Kidney (tissue), 13 donors: ENCODE measurements at regions not wholly inside any gene's neighbourhood (a gene's known extent, or its start where the extent isn't known, plus 50 kb on each side); places are given as distances from the start of the nearest gene placed in this dataset.

ENCODE experiments used
- DNase-seq, 5 donors: peaks; one replicate each; pipeline ENCODE4 v3.0.0-alpha.2; 2013 to 2020
- FAIRE-seq: peaks from 2 replicates; lab custom pipeline; 2012; peaks lifted over from hg19 to GRCh38; lab: Jason Lieb, UNC
- H3K27ac ChIP-seq, 2 donors: one replicate each; pipeline ENCODE4 v1.7.0; 2013; ENCODE audit warnings: low read depth in 2 of 2, low read length in 2 of 2, inconsistent platforms in 1 of 2
- H3K27me3 ChIP-seq: one replicate; pipeline ENCODE4 v1.7.1; 2013; ENCODE audit warnings: low read length, inconsistent platforms; ENCODE audit not compliant: control insufficient read depth, insufficient read depth
- H3K36me3 ChIP-seq, 3 donors: one replicate each; pipeline versions ENCODE4 v1.7.0 to v1.7.1; 2013; ENCODE audit warnings: low read length in 3 of 3, control low read depth in 1 of 3, inconsistent platforms in 1 of 3; ENCODE audit not compliant: insufficient read depth in 3 of 3, control insufficient read depth in 2 of 3
- H3K4me1 ChIP-seq, 3 donors: one replicate each; pipeline versions ENCODE4 v1.7.0 to v1.7.1; 2013; ENCODE audit warnings: low read length in 3 of 3, inconsistent platforms in 1 of 3, low read depth in 1 of 3; ENCODE audit not compliant: control insufficient read depth in 2 of 3, insufficient read depth in 2 of 3
- H3K4me3 ChIP-seq, 3 donors: one replicate each; pipeline versions ENCODE4 v1.7.0 to v1.8.1; 2013; ENCODE audit warnings: low read length in 3 of 3, control low read depth in 1 of 3, inconsistent platforms in 1 of 3
- H3K9ac ChIP-seq, 3 donors: one replicate each; pipeline versions ENCODE4 v1.7.0 to v1.7.1; 2013; ENCODE audit warnings: low read length in 3 of 3, control low read depth in 1 of 3, inconsistent platforms in 1 of 3
- H3K9me3 ChIP-seq, 3 donors: one replicate each; pipeline versions ENCODE4 v1.7.0 to v1.7.1; 2013; ENCODE audit warnings: low read length in 3 of 3, control low read depth in 1 of 3, inconsistent platforms in 1 of 3; ENCODE audit not compliant: control insufficient read depth in 2 of 3, insufficient read depth in 1 of 3
- intact Hi-C: fragments of 100-400 bp; cut with DNase I; formaldehyde crosslinking; loops from one replicate; pipeline ENCODE4 v1.11.1; 2022
- TF ChIP-seq, protein P1 (sequence below): IDR thresholded peaks from 3 replicates; pipeline ENCODE4 v1.5.1; 2012; ENCODE audit warnings: mild to moderate bottlenecking, moderate library complexity, borderline replicate concordance; ENCODE audit not compliant: insufficient read depth; ENCODE audit errors: extremely low read depth
- donor health status: control.
- donor health status: control.
- donor health status: control.
- donor health status: control.
- donor health status: control.
- donor health status: DM: yes; HTN: yes; CAD: no.
- donor health status: Normal renal cell carcinoma (clear cell type).

DNA sequence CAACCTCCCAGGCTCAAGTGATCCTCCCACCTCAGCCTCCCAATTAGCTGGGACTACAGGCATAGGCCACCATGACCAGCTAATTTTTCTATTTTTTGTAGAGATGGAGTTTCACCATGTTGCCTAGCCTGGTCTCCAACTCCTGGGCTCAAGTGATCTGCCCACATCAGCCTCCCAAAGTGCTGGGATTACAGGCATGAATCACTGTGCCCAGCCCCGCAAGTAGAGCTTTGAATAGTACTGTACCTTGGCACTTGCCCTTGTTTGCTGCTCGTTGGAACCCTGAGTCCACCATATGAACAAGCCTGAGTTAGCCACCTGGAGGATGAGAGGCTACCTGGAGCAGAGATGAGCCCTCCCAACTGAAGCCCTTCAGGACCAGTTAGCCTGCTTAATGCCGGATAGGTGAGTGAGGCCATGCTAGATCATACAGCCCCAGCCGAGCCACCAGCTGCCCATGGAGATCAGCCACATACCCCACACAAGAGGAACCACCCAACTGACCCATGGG lies 267.9 kb downstream of the SHQ1 start:
- intact Hi-C loops: no loop called here
- no peak for FAIRE-seq

DNA sequence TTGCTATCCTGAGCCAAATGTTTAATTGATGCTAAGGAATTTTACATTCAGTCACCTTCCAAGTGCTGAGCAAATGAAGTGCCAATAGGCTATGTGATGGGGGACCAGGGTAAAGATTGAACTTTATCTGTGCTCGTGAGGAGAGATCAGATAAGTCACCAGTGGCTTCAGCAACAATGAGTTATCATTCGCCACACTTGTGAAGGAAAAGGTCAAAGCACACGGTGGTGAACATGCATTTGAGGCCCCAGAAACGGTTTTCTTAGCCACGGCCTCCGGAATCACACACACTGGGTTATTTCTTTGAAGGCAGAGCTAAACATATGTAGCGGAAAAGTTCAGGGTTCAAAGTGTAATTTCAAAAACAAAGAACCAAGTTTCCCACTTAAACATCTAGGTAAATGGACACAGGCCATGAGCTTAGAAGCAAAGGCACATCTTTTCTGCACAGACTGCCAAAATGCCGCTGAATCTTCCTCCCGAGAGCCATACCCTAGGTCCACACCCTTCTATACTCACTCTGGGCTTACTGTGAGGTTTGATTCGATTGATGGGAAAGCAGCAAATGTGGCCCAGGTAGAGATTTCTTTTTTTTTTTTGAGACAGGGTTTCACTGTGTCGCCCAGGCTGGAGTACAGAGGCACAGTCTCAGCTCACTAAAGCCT lies 268.5 kb downstream of the SHQ1 start:
- Histone ChIP-seq H3K27ac (no peak overlapping the region), H3K4me1 (no peaks in the 10 kb centered on the region), H3K27me3 (no peaks in the 10 kb centered on the region), H3K4me3 (no peak overlapping the region), H3K9me3 (no peaks in the 10 kb centered on the region), H3K36me3 (no peaks in the 10 kb centered on the region), H3K9ac (no peak overlapping the region)
- TF ChIP-seq, protein P1, sequence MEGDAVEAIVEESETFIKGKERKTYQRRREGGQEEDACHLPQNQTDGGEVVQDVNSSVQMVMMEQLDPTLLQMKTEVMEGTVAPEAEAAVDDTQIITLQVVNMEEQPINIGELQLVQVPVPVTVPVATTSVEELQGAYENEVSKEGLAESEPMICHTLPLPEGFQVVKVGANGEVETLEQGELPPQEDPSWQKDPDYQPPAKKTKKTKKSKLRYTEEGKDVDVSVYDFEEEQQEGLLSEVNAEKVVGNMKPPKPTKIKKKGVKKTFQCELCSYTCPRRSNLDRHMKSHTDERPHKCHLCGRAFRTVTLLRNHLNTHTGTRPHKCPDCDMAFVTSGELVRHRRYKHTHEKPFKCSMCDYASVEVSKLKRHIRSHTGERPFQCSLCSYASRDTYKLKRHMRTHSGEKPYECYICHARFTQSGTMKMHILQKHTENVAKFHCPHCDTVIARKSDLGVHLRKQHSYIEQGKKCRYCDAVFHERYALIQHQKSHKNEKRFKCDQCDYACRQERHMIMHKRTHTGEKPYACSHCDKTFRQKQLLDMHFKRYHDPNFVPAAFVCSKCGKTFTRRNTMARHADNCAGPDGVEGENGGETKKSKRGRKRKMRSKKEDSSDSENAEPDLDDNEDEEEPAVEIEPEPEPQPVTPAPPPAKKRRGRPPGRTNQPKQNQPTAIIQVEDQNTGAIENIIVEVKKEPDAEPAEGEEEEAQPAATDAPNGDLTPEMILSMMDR: no peak
- DNase-seq: no peak
- FAIRE-seq: no peak
- intact Hi-C loops: no loop called here

More for the DNA sequence above, 267.9 kb downstream of the SHQ1 start:
- Histone ChIP-seq H3K36me3 (no peaks in the 10 kb centered on the region), H3K27me3 (no peaks in the 10 kb centered on the region), H3K27ac (no peak overlapping the region), H3K9me3 (no peaks in the 10 kb centered on the region), H3K4me1 (no peaks in the 10 kb centered on the region), H3K9ac (no peak overlapping the region), H3K4me3 (no peak overlapping the region)
- DNase-seq: no peak
- TF ChIP-seq, protein P1: no peak

DNA sequence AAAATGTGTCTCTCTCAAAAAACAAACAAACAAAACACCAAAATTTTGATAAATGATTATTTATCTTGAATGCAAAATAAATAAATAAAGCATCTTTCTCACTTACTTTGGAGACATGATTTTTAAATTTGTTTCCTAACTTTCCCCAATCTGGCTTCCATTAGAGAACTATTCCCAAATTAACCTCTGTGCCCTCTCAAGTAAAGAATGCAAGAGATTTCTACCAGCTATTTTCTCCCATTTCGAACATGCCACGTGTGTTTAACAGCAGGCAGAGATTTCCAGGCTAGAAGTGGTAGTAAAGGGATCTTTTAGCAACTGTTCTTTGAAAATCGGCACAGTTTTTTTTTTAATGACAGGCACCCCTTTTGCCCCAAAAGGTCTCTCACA lies 269.1 kb downstream of the SHQ1 start:
- H3K36me3 ChIP-seq: no peaks in the 10 kb centered on the region
- TF ChIP-seq, protein P1: no peak
- no peak overlapping the region for H3K27ac ChIP-seq
- no peaks in the 10 kb centered on the region for H3K9me3 ChIP-seq
- H3K4me3 ChIP-seq: no peak overlapping the region
- no peak overlapping the region for H3K9ac ChIP-seq
- DNase-seq (no peak), FAIRE-seq (no peak)
- intact Hi-C loops: no loop called here
- no peaks in the 10 kb centered on the region for H3K27me3 ChIP-seq
- no peaks in the 10 kb centered on the region for H3K4me1 ChIP-seq
